GM12873 (cell line): ENCODE measurements at regions not wholly inside any gene's neighbourhood (a gene's known extent, or its start where the extent isn't known, plus 50 kb on each side); places are given as distances from the start of the nearest gene placed in this dataset.

Experiments
- TF ChIP-seq, protein P1 (sequence below): IDR thresholded peaks from 2 replicates; pipeline ENCODE4 v1.5.1; 2012; ENCODE audit warnings: low read depth, mild to moderate bottlenecking, moderate library complexity, low read length, control low read depth; ENCODE audit not compliant: insufficient read depth; ENCODE audit errors: missing control alignments

DNA sequence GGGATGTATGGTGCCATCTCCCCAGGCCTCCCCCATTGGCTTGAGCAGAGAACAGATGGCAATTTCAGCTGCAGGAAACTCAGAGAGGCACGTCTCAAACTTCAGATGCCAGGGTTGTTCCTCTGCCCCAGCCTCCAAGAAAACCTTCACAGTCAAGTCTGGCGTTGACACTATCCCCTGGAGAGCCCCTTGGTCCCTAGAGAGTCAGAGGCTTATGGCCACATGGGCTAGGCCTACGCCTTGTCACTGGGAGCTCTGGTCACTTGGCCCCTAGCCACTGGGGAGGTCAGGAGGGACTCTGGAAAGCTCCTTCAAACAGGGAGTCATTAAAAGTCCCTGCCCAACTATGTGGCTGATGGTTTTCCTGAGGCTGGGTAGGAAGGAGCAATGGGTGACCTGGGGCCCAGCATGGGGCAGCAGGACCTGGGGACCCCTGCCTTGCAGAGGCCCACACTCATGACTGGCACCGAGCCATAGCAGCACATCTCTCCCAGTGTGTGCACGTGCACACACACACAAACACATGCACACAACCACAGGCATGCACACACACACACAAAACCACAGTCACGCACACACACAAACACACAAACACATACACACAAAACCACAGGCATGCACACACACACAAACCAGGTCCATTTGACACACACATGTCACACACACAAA is 144.2 kb downstream of the GADD45G start:
- TF ChIP-seq, protein P1, sequence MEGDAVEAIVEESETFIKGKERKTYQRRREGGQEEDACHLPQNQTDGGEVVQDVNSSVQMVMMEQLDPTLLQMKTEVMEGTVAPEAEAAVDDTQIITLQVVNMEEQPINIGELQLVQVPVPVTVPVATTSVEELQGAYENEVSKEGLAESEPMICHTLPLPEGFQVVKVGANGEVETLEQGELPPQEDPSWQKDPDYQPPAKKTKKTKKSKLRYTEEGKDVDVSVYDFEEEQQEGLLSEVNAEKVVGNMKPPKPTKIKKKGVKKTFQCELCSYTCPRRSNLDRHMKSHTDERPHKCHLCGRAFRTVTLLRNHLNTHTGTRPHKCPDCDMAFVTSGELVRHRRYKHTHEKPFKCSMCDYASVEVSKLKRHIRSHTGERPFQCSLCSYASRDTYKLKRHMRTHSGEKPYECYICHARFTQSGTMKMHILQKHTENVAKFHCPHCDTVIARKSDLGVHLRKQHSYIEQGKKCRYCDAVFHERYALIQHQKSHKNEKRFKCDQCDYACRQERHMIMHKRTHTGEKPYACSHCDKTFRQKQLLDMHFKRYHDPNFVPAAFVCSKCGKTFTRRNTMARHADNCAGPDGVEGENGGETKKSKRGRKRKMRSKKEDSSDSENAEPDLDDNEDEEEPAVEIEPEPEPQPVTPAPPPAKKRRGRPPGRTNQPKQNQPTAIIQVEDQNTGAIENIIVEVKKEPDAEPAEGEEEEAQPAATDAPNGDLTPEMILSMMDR = no peak

DNA sequence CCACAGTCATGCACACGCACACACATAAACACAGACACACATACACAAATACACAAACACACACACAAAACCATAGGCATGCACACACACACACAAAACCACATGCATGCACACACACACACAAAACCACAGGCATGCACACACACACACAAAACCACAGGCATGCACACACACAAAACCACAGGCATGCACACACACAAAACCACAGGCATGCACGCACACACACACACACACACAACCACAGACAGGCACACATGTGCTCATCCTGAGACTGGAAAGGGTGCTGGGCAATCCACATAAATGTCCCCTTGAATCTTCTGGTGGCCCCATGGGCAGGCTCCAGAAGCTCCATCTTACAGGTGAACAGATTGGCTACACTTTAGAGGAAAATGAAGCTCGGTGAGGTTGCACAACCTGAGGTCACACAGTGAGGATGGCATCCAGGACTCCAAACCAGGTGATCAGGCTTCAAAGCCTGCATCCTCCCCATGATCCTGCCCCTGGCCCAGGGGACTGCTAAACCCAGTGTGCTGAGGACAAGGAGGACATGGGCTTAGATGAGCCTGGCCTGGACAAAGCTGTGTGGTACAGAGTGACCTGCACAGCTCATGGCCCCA is 144.8 kb downstream of the GADD45G start:
- TF ChIP-seq, protein P1 = no peak

DNA sequence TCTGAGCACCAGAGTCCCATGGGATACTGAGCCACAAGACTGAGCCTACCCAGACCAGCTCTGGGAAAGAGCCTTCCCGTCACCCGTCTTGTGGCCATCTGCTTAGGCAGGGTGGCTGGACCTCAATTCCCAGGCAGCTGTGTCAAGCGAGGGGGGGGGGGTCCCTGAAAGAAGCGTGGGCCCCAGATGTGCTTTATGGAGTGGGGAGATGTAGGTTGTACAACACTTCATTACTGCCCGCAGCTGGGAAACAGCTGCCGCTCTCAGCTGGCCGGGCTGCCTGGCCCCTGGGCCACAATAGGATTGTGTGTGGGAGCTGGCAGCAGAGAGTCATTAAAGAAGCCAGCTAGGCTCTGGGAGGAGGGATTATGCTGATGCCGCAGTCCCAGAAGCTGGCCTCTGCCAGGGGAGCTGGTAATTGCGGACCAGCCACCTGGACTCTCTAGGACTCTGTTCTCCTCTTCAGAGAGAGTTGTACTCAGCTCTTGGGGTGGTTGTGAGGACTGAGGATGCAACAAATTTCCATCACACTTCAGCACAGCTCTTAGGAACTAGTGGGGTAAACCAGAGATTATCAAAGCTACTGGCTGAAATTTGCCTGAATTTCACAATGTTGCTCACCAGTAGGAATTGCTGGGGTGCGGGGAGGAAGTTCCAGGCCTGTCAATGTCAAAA is 145.4 kb downstream of the GADD45G start:
- TF ChIP-seq, protein P1 = no peak

DNA sequence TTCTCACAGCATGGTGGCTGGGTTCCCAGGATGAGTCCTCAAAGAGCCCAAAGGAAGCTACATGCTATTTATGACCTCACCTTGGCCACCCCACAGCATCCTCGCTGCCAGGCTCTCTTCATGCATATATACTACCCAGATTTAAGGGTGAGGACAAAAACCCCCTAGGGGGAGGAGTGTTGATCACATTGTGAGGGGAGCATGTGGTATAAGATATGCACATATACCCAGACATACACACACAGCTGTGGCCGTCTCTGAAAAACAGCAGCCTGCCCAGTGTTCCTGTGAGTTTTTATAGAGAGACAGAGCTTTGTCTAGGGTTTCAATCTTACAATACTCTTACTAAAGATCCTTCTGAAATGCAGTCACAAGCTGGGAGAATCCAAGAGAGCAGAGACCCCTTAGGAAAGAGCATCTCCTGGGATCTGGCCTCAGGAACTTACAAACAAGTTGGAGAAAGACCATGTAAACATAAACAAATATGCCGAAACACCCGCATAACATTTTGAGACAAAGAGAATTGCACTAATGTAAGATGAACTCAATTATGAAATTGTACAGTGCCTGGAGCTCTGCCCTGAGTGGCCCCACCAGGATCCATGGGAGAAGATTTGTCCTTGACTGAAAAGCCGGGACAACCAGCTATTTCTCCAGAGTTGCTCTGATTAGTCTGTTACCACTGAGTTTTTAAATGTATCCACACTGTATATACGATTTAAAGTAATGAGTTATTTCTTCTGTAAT is 146.4 kb downstream of the GADD45G start:
- TF ChIP-seq, protein P1 = no peak

DNA sequence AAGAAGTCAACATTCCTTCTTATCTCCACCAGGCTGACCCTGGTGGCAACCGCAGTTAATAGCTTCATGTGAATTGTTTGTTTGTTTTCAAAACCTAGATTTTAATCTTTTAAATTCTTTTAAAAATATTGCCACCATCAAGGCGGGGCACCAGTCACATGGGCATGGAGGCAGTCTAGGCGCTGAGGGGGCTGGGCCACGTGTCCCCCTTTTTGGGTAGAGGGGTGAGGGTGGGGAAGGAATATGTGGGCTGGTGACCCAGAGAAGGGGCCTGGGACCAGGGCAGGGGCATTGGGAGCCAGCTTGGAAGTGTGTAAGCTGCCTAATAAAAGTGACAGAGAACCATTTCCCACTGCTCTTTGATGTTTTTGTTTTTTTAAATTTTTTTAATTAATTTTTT is 147.3 kb downstream of the GADD45G start:
- TF ChIP-seq, protein P1 = no peak

DNA sequence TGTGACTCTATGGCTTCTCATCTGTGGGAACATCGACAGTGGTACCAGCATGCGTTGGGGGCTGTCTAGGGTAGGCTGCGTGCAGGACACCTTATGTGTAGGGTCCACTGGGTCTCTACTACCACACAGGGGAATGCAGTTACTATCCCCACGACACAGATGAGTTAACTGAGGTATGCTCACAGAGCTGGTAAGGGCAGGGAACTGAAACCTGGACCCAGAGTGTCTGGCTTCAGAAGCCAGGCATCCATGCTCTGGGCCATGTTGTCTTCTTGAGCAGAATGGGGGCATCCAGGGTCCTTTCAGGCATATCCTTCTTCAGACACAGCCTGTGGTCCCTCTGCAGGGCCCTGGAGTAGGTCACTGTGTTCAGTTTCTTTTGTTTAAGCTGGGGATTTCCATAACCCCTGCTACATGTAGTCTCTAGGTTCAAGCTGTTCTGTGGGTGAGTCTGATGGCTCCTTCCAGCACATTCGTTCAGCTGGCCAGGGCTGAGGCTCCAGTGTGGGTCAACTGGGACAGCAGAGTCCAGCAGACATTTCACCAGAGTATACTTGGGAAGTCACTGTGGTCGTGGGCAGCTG is 148.8 kb downstream of the GADD45G start:
- TF ChIP-seq, protein P1 = no peak

DNA sequence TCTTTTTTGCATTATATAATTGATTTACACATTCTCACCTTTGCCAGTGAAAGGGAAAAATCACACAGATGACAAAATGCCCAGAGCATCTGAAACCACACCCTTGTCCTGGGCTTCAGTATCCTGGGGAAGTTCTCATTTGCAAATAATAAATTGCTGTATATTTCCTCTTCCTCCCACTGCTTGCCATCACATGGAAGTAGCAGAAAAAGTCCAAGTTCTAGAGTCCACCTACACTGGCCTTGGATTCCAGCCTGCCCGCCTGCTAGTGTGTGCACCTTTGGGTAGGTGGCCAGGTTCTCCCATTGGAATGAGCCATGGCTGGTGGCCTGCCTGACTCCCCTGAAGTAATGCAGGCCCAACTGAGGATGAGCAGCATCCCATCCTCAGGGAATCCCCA is 149.4 kb downstream of the GADD45G start:
- TF ChIP-seq, protein P1 = no peak
